ENCODE measurements at regions not wholly inside any gene's neighbourhood (a gene's known extent, or its start where the extent isn't known, plus 50 kb on each side); places are given as distances from the start of the nearest gene placed in this dataset.
A peak's percentile ranks its signal among the peaks of the same experiment; 100 is the strongest.
"Not testable (repeated sequence)": the region's sequence is repeated elsewhere in the genome, so short reads cannot be mapped to it uniquely, and the experiment has no call there.

DNA sequence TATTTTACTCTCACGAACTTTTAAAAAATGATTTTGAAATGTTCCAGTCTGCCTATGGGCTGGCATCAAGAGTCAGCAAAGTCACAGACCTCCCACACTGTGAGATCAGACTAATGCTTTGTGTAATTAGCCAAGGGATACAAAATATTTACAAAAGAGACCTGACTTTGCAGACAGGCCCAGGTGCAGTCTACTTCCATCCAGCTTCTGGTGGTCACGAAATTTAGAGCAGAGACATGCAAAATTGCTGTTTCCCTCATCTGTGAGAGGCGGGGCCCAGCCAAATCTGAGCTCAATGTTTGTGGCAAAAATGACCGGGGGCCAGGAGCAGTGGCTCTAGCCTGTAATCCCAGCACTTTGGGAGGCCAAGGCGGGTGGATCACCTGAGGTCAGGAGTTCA lies 82.5 kb upstream of the PITRM1 start:
- DNase-seq (ENCODE audit: extremely low read depth, low read depth) = no peak
- TF ChIP-seq, protein P1, sequence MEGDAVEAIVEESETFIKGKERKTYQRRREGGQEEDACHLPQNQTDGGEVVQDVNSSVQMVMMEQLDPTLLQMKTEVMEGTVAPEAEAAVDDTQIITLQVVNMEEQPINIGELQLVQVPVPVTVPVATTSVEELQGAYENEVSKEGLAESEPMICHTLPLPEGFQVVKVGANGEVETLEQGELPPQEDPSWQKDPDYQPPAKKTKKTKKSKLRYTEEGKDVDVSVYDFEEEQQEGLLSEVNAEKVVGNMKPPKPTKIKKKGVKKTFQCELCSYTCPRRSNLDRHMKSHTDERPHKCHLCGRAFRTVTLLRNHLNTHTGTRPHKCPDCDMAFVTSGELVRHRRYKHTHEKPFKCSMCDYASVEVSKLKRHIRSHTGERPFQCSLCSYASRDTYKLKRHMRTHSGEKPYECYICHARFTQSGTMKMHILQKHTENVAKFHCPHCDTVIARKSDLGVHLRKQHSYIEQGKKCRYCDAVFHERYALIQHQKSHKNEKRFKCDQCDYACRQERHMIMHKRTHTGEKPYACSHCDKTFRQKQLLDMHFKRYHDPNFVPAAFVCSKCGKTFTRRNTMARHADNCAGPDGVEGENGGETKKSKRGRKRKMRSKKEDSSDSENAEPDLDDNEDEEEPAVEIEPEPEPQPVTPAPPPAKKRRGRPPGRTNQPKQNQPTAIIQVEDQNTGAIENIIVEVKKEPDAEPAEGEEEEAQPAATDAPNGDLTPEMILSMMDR (IDR thresholded peaks at IDR 0.05; ENCODE audit: low read depth, low read length) = no peak

GRCh38 chr10:3253974-3254373 lies 81.4 kb upstream of the PITRM1 start:
- not testable (repeated sequence) for DNase-seq (ENCODE audit: extremely low read depth, low read depth)

DNA sequence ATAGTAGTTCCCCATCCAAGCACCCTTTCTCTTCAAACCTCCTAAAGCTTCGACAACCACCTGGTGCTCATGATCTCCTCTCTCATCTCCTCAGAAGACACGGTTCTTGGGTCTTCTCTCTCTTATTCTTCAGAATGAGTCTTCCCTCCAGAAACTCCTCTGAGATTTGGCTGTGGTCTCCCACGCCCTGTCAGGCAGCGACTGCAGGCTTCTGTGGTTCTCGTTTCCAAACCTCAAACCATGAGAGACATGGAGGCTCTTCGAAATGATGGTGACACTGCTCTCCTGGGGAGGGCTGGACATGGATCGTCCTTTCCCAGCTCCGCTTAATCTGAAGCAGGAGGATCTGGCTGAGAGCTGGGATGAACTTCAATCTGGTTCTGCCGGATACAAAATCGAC lies 78.6 kb upstream of the PITRM1 start:
- TF ChIP-seq, protein P1 (IDR thresholded peaks at IDR 0.05; ENCODE audit: low read depth, low read length) = no peak
- DNase-seq (ENCODE audit: extremely low read depth, low read depth) = no peak

DNA sequence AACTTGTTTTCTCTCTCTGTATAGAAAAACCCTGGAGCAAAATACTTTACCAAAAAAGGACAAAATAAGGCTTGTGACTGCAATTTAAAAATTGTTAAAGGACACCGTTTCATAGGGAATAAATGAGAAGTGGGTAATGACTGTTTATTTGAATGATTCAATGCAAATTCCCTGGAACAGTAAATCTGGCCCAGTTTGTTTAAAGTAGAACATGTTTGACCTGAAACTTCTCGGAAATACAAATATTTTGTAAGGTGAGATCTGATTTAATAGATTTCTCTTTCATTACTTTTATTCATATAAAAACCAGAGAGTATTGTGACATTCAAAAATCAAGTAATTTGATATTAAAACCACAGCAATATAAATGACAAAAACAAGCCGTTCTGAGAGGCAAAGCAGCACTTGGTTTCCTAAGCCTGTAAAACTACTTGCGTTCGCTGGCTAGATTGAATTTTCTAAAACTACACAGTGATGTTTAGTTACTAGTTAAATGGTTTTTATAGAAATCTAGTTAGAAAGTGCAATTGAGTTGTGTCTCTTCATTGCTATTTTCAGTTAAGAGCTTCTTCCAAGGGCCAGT lies 76.8 kb upstream of the PITRM1 start:
- TF ChIP-seq, protein P1 (IDR thresholded peaks at IDR 0.05; ENCODE audit: low read depth, low read length) = no peak
- no peak for DNase-seq (ENCODE audit: extremely low read depth, low read depth)

DNA sequence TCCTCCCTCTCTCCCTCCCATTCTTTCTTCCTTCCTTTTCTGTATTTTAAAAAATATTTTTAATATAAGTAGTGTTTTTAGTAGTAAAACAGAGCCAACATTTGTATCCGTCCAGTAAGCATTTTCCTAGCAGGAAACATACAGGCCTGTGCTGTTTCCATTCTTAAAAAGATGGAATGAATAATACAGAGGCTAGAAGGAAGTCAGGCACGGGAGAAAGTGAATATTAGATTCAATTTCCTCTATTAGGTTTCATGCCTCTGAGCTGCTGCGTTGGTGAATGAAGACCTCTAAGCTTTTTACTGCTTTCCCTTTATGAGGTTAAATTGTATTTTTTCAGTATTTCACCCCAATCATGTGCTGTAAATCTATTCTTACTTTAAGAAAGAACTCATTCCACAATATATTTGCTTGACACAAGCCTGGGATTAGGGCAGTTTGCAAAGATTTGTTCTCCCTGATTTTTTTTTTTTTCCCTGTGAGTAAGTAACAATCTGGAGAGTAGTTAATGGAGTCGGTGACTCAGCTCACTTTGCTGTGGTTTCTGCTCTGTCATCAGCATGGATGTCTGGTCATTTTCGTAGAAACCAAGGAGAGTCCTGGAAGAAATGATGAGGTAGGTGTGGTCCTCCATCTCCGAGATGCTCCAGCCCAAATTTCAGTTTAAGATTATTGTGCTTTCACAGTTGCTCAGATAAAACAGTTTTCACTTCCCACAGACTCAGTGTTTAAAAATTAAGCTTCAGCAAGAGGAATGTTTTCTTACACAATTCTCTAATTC lies 76.1 kb upstream of the PITRM1 start:
- TF ChIP-seq, protein P1 (IDR thresholded peaks at IDR 0.05; ENCODE audit: low read depth, low read length) = no peak
- peak; percentile 78 for DNase-seq (ENCODE audit: extremely low read depth, low read depth)

GRCh38 chr10:3245395-3245794 lies 72.8 kb upstream of the PITRM1 start:
- TF ChIP-seq, protein P1 (IDR thresholded peaks at IDR 0.05; ENCODE audit: low read depth, low read length) = no peak
- no peak for DNase-seq (ENCODE audit: extremely low read depth, low read depth)

DNA sequence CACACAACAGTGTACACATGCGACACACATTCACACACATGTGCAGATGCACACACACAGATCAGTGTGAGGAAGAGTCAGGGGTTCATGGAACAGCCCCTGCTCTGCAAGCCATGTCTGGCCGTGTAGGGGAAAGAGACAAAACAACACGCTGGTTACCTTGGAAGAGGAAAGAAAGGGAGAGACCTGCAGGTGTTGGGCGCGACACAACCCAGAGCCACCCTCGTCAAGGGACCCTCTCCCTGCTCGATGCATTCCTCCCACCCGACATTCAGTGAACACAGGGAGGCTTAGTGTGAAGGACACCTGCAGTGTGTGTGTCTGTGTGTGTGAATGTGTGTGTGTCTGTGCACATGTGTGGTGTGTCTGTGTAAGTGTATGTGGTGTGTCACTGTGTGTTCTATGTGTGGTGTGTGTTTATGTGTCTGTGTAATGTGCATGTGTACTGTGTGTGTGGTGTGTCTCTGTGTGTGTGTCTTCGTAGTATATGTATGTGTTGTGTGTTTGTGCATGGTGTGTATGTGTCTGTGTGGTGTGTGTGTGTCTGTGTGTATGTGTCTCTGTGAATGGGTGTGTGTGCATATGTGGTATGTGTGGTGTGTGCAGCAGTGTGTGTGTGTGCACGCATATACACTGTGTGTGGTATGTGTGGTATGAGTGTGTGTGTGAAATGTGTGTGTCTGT lies 69.5 kb upstream of the PITRM1 start:
- no peak for DNase-seq (ENCODE audit: extremely low read depth, low read depth)
- TF ChIP-seq, protein P1 (IDR thresholded peaks at IDR 0.05; ENCODE audit: low read depth, low read length) = no peak
